GM10266 (cell line): ENCODE measurements at regions not wholly inside any gene's neighbourhood (a gene's known extent, or its start where the extent isn't known, plus 50 kb on each side); places are given as distances from the start of the nearest gene placed in this dataset.

Source experiments
- DNase-seq: peaks from one replicate; pipeline ENCODE4 v3.0.0; 2012; ENCODE audit errors: extremely low spot score
- TF ChIP-seq, protein P1 (sequence below): IDR thresholded peaks from 2 replicates; pipeline ENCODE4 v1.5.1; 2012; ENCODE audit warnings: mild to moderate bottlenecking, low read depth; ENCODE audit not compliant: control insufficient read depth, insufficient read depth; ENCODE audit errors: missing control alignments

DNA sequence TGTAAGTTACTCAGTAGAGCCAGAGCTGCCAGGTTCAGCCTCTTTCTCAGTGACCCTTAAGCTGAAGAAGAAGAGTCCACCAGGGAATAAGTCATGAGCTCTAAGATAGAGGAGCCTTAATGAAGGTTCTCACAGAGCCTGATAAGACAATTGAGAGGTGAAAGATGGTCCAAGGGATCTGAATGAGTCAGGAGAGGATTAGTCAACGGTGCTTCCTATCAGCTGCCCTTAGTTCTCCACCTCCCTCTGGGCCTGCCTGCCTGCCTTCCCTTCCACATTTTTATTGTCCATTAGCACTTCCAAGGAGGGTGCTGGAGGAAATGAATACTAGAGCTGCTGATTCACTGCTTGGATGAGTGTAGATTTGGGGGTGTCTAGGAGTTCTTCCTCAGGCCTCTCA is 161.7 kb upstream of the RMST start:
- DNase-seq = no peak
- TF ChIP-seq, protein P1, sequence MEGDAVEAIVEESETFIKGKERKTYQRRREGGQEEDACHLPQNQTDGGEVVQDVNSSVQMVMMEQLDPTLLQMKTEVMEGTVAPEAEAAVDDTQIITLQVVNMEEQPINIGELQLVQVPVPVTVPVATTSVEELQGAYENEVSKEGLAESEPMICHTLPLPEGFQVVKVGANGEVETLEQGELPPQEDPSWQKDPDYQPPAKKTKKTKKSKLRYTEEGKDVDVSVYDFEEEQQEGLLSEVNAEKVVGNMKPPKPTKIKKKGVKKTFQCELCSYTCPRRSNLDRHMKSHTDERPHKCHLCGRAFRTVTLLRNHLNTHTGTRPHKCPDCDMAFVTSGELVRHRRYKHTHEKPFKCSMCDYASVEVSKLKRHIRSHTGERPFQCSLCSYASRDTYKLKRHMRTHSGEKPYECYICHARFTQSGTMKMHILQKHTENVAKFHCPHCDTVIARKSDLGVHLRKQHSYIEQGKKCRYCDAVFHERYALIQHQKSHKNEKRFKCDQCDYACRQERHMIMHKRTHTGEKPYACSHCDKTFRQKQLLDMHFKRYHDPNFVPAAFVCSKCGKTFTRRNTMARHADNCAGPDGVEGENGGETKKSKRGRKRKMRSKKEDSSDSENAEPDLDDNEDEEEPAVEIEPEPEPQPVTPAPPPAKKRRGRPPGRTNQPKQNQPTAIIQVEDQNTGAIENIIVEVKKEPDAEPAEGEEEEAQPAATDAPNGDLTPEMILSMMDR = no peak

DNA sequence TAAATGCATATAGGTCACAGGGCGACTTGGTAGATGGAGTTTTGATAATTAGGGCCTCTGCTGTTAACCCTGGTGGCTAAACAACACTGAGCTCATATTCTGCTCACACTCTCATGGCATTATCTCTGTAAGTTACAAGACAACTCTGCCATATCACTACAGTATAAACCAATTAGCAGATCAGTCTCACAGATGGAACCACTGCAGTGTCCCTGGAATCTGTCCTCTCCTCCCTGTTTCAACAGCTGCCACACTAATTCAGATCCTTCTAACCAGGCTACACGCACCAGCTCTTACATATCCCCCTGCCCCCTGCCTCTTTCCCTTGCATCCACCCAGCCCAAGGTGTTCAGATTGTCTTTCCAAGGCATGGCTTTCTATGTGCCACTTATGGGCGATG is 161.0 kb upstream of the RMST start:
- TF ChIP-seq, protein P1 = no peak

DNA sequence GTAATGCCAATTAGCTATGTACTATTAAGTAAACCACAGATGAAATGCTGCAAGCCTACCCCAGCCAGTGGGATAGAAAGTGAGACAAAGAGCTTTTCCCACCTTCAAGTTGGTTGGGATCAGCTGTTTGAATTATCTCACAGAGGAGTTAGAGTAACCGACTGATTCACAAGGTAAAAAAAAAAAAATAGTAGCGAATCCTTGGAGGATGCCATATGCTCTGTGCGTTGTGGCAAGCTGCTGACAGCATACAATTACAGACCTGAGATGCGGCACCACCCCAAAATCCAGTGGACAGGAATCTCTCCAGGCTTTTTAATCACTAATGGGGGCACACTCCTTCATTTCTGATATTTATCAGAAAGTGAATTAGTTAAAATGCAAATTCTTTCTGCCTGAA is 157.0 kb upstream of the RMST start:
- TF ChIP-seq, protein P1 = no peak
- no peak for DNase-seq

More for the DNA sequence above, 161.0 kb upstream of the RMST start:
- no peak for DNase-seq

DNA sequence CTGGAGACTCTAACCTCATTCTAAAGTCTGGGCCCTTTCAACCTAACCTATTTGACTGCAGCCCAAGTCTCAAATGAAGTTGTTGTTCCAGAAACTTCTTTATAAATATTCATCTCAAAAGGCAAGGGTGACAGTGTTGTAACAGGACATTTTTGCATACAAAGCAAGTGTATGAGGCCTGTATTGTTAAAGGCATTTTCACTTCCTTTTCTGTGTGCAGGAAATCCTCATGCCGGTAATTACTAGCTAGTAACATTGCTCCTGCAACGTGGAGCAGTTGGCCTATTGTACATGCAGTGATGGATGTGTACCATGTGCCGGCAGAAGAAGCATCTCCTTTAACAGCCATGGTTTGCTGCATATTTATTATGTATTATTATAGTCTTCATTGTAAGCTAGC is 156.5 kb upstream of the RMST start:
- peak; percentile 15 for DNase-seq
- TF ChIP-seq, protein P1 = no peak

DNA sequence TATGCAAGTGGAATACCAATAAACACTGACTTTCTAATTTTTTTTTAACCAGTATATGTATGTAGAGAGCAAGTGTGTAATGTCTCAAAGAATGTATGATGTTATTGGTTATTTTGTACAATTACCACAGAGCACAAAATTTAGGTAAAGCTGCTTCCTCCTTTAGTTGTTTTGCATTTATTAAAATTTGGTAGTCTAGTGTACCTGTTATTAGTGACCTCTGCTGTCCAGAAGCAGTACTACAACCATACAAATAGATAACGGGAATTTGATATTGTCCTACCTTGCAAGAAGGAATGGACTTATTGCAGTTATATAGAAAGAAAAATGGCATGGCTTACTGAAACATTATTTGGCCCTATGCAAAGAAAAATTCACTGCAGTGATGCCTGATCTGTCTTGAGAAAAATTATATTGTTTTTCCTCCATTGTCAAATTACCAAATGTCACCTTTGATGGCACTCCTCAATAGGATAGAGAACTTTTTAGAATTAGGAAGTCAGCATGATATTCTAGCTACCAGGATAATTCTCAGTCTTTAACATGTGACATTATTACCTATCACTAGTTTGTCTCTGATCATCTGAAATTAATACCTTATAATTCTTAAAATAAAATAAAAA is 153.9 kb upstream of the RMST start:
- TF ChIP-seq, protein P1 = peak; percentile 63

GRCh38 chr12:97309921-97310320 is 152.7 kb upstream of the RMST start:
- TF ChIP-seq, protein P1 = no peak
- no peak for DNase-seq

More for the DNA sequence above, 153.9 kb upstream of the RMST start:
- peak; percentile 11 for DNase-seq

- no peak for DNase-seq
- TF ChIP-seq, protein P1 = no peak
Measured at GRCh38 chr12:97312570-97313135, 150.0 kb upstream of the RMST start.
